Loucy (cell line): ENCODE measurements at regions not wholly inside any gene's neighbourhood (a gene's known extent, or its start where the extent isn't known, plus 50 kb on each side); places are given as distances from the start of the nearest gene placed in this dataset.

ENCODE experiments used
- EZH2phosphoT487 ChIP-seq: fragments of 200-600 bp; IDR thresholded peaks from 2 replicates; pipeline ENCODE4 v1.6.1; 2018; ENCODE audit warnings: antibody characterized with exemption, mild to moderate bottlenecking, moderate library complexity, borderline replicate concordance
- TF ChIP-seq, protein P1 (sequence below): fragments of 200-600 bp; sonication (generic); conservative IDR thresholded peaks from 2 replicates; pipeline ENCODE4 v1.5.1; 2014; ENCODE audit warnings: mild to moderate bottlenecking, antibody characterized with exemption, low read length

DNA sequence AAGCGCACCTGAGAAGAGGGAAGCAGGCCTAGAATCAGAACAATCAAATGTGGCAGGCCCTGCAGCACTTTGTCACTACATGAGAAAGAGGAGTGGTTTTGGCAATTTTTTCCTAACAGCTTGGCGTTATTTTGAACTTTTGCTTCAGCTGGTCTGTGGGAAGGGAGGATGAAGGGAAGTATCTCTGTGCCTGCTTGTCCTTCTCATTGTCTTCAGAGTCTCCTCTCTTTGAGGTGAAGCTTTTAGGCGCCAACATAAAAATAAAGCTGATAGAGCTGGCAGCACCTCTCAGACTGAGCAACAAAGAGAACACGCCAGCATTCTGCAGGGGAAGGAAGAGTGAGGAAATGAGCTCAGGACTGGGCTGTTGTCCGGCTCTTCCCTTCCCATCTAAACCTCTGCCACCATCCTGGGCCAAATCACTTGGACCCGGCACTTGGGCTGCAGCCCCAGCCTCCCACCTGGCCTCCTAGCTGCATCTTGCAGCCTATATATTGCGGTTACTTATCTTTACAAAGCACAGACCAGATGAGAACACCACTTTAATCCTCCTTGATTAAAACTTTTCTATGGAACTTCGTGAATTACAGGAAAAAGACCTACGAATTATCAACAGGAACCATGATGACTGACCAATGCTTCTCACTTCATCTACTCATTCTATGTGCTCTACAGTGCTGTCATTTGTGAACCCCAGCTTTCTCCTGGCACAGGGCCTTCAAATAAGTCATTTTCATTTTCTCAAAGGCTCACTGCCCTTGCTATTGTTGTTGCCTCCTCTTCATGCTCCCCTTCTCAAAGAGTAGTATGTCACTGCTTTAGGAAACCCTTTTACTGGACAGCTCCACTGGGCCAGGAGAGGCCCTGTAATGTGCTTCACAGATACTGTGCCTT, 476.4 kb upstream of the HS3ST1 start:
- TF ChIP-seq, protein P1, sequence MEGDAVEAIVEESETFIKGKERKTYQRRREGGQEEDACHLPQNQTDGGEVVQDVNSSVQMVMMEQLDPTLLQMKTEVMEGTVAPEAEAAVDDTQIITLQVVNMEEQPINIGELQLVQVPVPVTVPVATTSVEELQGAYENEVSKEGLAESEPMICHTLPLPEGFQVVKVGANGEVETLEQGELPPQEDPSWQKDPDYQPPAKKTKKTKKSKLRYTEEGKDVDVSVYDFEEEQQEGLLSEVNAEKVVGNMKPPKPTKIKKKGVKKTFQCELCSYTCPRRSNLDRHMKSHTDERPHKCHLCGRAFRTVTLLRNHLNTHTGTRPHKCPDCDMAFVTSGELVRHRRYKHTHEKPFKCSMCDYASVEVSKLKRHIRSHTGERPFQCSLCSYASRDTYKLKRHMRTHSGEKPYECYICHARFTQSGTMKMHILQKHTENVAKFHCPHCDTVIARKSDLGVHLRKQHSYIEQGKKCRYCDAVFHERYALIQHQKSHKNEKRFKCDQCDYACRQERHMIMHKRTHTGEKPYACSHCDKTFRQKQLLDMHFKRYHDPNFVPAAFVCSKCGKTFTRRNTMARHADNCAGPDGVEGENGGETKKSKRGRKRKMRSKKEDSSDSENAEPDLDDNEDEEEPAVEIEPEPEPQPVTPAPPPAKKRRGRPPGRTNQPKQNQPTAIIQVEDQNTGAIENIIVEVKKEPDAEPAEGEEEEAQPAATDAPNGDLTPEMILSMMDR: no peak
- TF ChIP-seq EZH2phosphoT487: no peak
